Left ventricle myocardium inferior (tissue), 1 donor: ENCODE measurements at regions not wholly inside any gene's neighbourhood (a gene's known extent, or its start where the extent isn't known, plus 50 kb on each side); places are given as distances from the start of the nearest gene placed in this dataset.

Source experiments
- DNase-seq: peaks from one replicate; pipeline ENCODE4 v3.0.0-alpha.2; 2020
- H3K27ac ChIP-seq: fragments of 200-600 bp; replicated peaks from 2 replicates; pipeline ENCODE4 v1.8.0; 2021
- H3K27me3 ChIP-seq: fragments of 200-600 bp; 2 replicates; pipeline ENCODE4 v1.8.0; 2021; ENCODE audit warnings: low read depth
- H3K36me3 ChIP-seq: fragments of 200-600 bp; 2 replicates; pipeline ENCODE4 v1.8.0; 2021
- H3K4me1 ChIP-seq: fragments of 200-600 bp; 2 replicates; pipeline ENCODE4 v1.8.0; 2021
- H3K4me3 ChIP-seq: fragments of 200-600 bp; 2 replicates; pipeline ENCODE4 v1.8.0; 2021; ENCODE audit warnings: mild to moderate bottlenecking, moderate library complexity
- H3K9me3 ChIP-seq: fragments of 200-600 bp; replicated peaks from 2 replicates; pipeline ENCODE4 v1.8.0; 2021
- CTCF ChIP-seq: fragments of 200-600 bp; IDR thresholded peaks from 2 replicates; pipeline ENCODE4 v1.8.0; 2021; ENCODE audit warnings: antibody characterized with exemption, mild to moderate bottlenecking, borderline replicate concordance
- intact Hi-C: fragments of 100-400 bp; cut with micrococcal nuclease; formaldehyde crosslinking; loops from one replicate; pipeline ENCODE4 v1.11.0; 2022
- donor health status: DM: no; HTN: yes; CAD: no; lungs with severe emphysema.

- DNase-seq: no peak
- intact Hi-C loops: no loop called here
Measured at GRCh38 chr3:193124861-193125260, 116.2 kb upstream of the PLAAT1 start.

GRCh38 chr3:193129607-193130006 is 111.4 kb upstream of the PLAAT1 start:
- H3K4me3 ChIP-seq: no peak overlapping the region
- no peak for DNase-seq
- intact Hi-C loops: no loop called here

More at GRCh38 chr3:193124861-193125260, 116.2 kb upstream of the PLAAT1 start:
- TF ChIP-seq CTCF: no peak
- no peaks in the 10 kb centered on the region for H3K36me3 ChIP-seq
- H3K9me3 ChIP-seq: no peaks in the 10 kb centered on the region
- H3K27ac ChIP-seq: no peak overlapping the region
- H3K27me3 ChIP-seq: peaks cover 71% of the 10 kb centered on the region
- H3K4me3 ChIP-seq: no peak overlapping the region
- H3K4me1 ChIP-seq: no peaks in the 10 kb centered on the region

DNA sequence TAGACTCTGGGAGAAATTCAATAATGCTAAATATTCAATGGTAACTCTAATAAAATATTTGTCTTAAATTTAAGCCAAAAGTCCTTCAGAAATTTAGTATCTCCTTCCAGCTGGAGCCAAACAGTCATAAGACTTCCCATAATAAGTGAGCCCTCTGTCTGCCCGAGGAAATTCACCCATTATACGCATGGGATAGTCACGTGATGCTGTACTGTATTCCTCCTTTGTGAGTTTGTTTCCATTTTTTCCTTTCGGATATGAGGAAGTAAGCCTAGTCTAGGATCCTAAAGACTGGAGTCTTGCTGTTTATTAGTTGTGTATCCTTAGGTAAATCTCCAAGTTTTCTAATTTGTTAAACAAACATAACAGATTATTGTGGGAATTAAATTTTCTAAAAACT is 110.4 kb upstream of the PLAAT1 start:
- Histone ChIP-seq H3K9me3 (no peaks in the 10 kb centered on the region), H3K27me3 (peaks cover 59% of the 10 kb centered on the region), H3K36me3 (no peaks in the 10 kb centered on the region), H3K4me1 (peaks cover 4% of the 10 kb centered on the region), H3K27ac (no peak overlapping the region), H3K4me3 (no peak overlapping the region)
- intact Hi-C loops: no loop called here
- DNase-seq: no peak
- TF ChIP-seq CTCF: no peak

More at GRCh38 chr3:193129607-193130006, 111.4 kb upstream of the PLAAT1 start:
- H3K27ac ChIP-seq: no peak overlapping the region
- no peaks in the 10 kb centered on the region for H3K36me3 ChIP-seq
- H3K27me3 ChIP-seq: peaks cover 65% of the 10 kb centered on the region
- H3K4me1 ChIP-seq: peaks cover 1% of the 10 kb centered on the region
- no peak for TF ChIP-seq CTCF
- H3K9me3 ChIP-seq: no peaks in the 10 kb centered on the region

GRCh38 chr3:193132241-193132640 is 108.8 kb upstream of the PLAAT1 start:
- no peaks in the 10 kb centered on the region for H3K36me3 ChIP-seq
- no peak overlapping the region for H3K27ac ChIP-seq
- DNase-seq: no peak
- no peak overlapping the region for H3K4me3 ChIP-seq
- H3K9me3 ChIP-seq: no peaks in the 10 kb centered on the region
- intact Hi-C loops: no loop called here
- no peak for TF ChIP-seq CTCF
- peaks cover 44% of the 10 kb centered on the region for H3K27me3 ChIP-seq
- H3K4me1 ChIP-seq: peaks cover 4% of the 10 kb centered on the region

GRCh38 chr3:193132964-193133363 is 108.1 kb upstream of the PLAAT1 start:
- peaks cover 4% of the 10 kb centered on the region for H3K4me1 ChIP-seq
- no peak for TF ChIP-seq CTCF
- no peak overlapping the region for H3K4me3 ChIP-seq
- no peak overlapping the region for H3K27ac ChIP-seq
- no peak for DNase-seq
- peaks cover 37% of the 10 kb centered on the region for H3K27me3 ChIP-seq
- intact Hi-C loops: no loop called here
- no peaks in the 10 kb centered on the region for H3K9me3 ChIP-seq
- no peaks in the 10 kb centered on the region for H3K36me3 ChIP-seq

GRCh38 chr3:193134856-193135255 is 106.2 kb upstream of the PLAAT1 start:
- H3K27ac ChIP-seq: no peak overlapping the region
- no peak for TF ChIP-seq CTCF
- intact Hi-C loops: no loop called here
- no peak overlapping the region for H3K4me3 ChIP-seq
- H3K36me3 ChIP-seq: no peaks in the 10 kb centered on the region
- H3K4me1 ChIP-seq: peaks cover 4% of the 10 kb centered on the region
- no peak for DNase-seq
- H3K27me3 ChIP-seq: peaks cover 18% of the 10 kb centered on the region
- H3K9me3 ChIP-seq: no peaks in the 10 kb centered on the region
